ENCODE measurements at regions not wholly inside any gene's neighbourhood (a gene's known extent, or its start where the extent isn't known, plus 50 kb on each side); places are given as distances from the start of the nearest gene placed in this dataset.

- 55% methylated on average over 1 of the region's 1 CpG for WGBS
- no peak for DNase-seq (ENCODE audit: extremely low spot score)
Measured at GRCh38 chr13:82674546-82674945, 1207.7 kb downstream of the SLITRK1 start.

GRCh38 chr13:82672248-82672647 is 1210.0 kb downstream of the SLITRK1 start:
- H3K36me3 ChIP-seq (ENCODE audit: insufficient read depth): no peaks in the 10 kb centered on the region
- no peak overlapping the region for H3K27ac ChIP-seq (ENCODE audit: low read depth)
- no peak overlapping the region for H3K4me3 ChIP-seq (ENCODE audit: low read depth, low read length)
- no peaks in the 10 kb centered on the region for H3K4me1 ChIP-seq (ENCODE audit: insufficient read depth)
- DNase-seq (ENCODE audit: extremely low spot score): no peak
- 85% methylated on average over 2 of the region's 2 CpGs for WGBS

More at GRCh38 chr13:82674546-82674945, 1207.7 kb downstream of the SLITRK1 start:
- H3K27ac ChIP-seq (ENCODE audit: low read depth): no peak overlapping the region
- no peaks in the 10 kb centered on the region for H3K36me3 ChIP-seq (ENCODE audit: insufficient read depth)
- no peak overlapping the region for H3K4me3 ChIP-seq (ENCODE audit: low read depth, low read length)
- H3K4me1 ChIP-seq (ENCODE audit: insufficient read depth): no peaks in the 10 kb centered on the region

GRCh38 chr13:82664183-82664582 is 1218.1 kb downstream of the SLITRK1 start:
- Histone ChIP-seq H3K4me3 (ENCODE audit: low read depth, low read length) (no peak overlapping the region), H3K27ac (ENCODE audit: low read depth) (no peak overlapping the region), H3K4me1 (ENCODE audit: insufficient read depth) (no peaks in the 10 kb centered on the region), H3K36me3 (ENCODE audit: insufficient read depth) (no peaks in the 10 kb centered on the region)
- DNase-seq (ENCODE audit: extremely low spot score): no peak
- WGBS: 76% methylated on average over 1 of the region's 1 CpG

- no peak for DNase-seq (ENCODE audit: extremely low spot score)
- 88% methylated on average over 4 of the region's 4 CpGs for WGBS
Measured at GRCh38 chr13:82661126-82661525, 1221.1 kb downstream of the SLITRK1 start.

GRCh38 chr13:82658811-82659210 is 1223.5 kb downstream of the SLITRK1 start:
- no peaks in the 10 kb centered on the region for H3K36me3 ChIP-seq (ENCODE audit: insufficient read depth)
- DNase-seq (ENCODE audit: extremely low spot score): no peak
- H3K27ac ChIP-seq (ENCODE audit: low read depth): no peak overlapping the region
- H3K4me3 ChIP-seq (ENCODE audit: low read depth, low read length): no peak overlapping the region
- H3K4me1 ChIP-seq (ENCODE audit: insufficient read depth): no peaks in the 10 kb centered on the region
- 61% methylated on average over 1 of the region's 1 CpG for WGBS

More at GRCh38 chr13:82661126-82661525, 1221.1 kb downstream of the SLITRK1 start:
- H3K36me3 ChIP-seq (ENCODE audit: insufficient read depth): no peaks in the 10 kb centered on the region
- no peak overlapping the region for H3K27ac ChIP-seq (ENCODE audit: low read depth)
- no peak overlapping the region for H3K4me3 ChIP-seq (ENCODE audit: low read depth, low read length)
- no peaks in the 10 kb centered on the region for H3K4me1 ChIP-seq (ENCODE audit: insufficient read depth)

GRCh38 chr13:82657471-82657870 is 1224.8 kb downstream of the SLITRK1 start:
- 92% methylated on average over 3 of the region's 3 CpGs for WGBS
- DNase-seq (ENCODE audit: extremely low spot score): no peak
- Histone ChIP-seq H3K27ac (ENCODE audit: low read depth) (no peak overlapping the region), H3K4me3 (ENCODE audit: low read depth, low read length) (no peak overlapping the region), H3K4me1 (ENCODE audit: insufficient read depth) (no peaks in the 10 kb centered on the region), H3K36me3 (ENCODE audit: insufficient read depth) (no peaks in the 10 kb centered on the region)

GRCh38 chr13:82654861-82655855 is 1227.1 kb downstream of the SLITRK1 start:
- no peak for DNase-seq (ENCODE audit: extremely low spot score)
- no peaks in the 10 kb centered on the region for H3K4me1 ChIP-seq (ENCODE audit: insufficient read depth)
- no peak overlapping the region for H3K4me3 ChIP-seq (ENCODE audit: low read depth, low read length)
- no peaks in the 10 kb centered on the region for H3K36me3 ChIP-seq (ENCODE audit: insufficient read depth)
- H3K27ac ChIP-seq (ENCODE audit: low read depth): no peak overlapping the region
- 81% methylated on average over 16 of the region's 16 CpGs for WGBS

- Histone ChIP-seq H3K4me1 (ENCODE audit: insufficient read depth) (no peaks in the 10 kb centered on the region), H3K36me3 (ENCODE audit: insufficient read depth) (no peaks in the 10 kb centered on the region), H3K4me3 (ENCODE audit: low read depth, low read length) (no peak overlapping the region), H3K27ac (ENCODE audit: low read depth) (no peak overlapping the region)
- DNase-seq (ENCODE audit: extremely low spot score): no peak
- 84% methylated on average over 1 of the region's 1 CpG for WGBS
Measured at GRCh38 chr13:82654143-82654542, 1228.1 kb downstream of the SLITRK1 start.

- Histone ChIP-seq H3K4me1 (ENCODE audit: insufficient read depth) (no peaks in the 10 kb centered on the region), H3K4me3 (ENCODE audit: low read depth, low read length) (no peak overlapping the region), H3K27ac (ENCODE audit: low read depth) (no peak overlapping the region), H3K36me3 (ENCODE audit: insufficient read depth) (no peaks in the 10 kb centered on the region)
- WGBS: 95% methylated on average over 1 of the region's 1 CpG
- DNase-seq (ENCODE audit: extremely low spot score): no peak
Measured at GRCh38 chr13:82647540-82647939, 1234.7 kb downstream of the SLITRK1 start.

- WGBS: 85% methylated on average over 1 of the region's 1 CpG
- DNase-seq (ENCODE audit: extremely low spot score): no peak
- no peak overlapping the region for H3K27ac ChIP-seq (ENCODE audit: low read depth)
- no peaks in the 10 kb centered on the region for H3K4me1 ChIP-seq (ENCODE audit: insufficient read depth)
- no peak overlapping the region for H3K4me3 ChIP-seq (ENCODE audit: low read depth, low read length)
- H3K36me3 ChIP-seq (ENCODE audit: insufficient read depth): no peaks in the 10 kb centered on the region
Measured at GRCh38 chr13:82636119-82636518, 1246.2 kb downstream of the SLITRK1 start.

- H3K27ac ChIP-seq (ENCODE audit: low read depth): no peak overlapping the region
- 89% methylated on average over 2 of the region's 2 CpGs for whole genome bisulfite sequencing
- H3K36me3 ChIP-seq (ENCODE audit: insufficient read depth): no peaks in the 10 kb centered on the region
- no peaks in the 10 kb centered on the region for H3K4me1 ChIP-seq (ENCODE audit: insufficient read depth)
- H3K4me3 ChIP-seq (ENCODE audit: low read depth, low read length): no peak overlapping the region
- DNase-seq (ENCODE audit: extremely low spot score): no peak
Measured at GRCh38 chr13:82634946-82635345, 1247.3 kb downstream of the SLITRK1 start.

- H3K4me3 ChIP-seq (ENCODE audit: low read depth, low read length): no peak overlapping the region
- no peak overlapping the region for H3K27ac ChIP-seq (ENCODE audit: low read depth)
- H3K36me3 ChIP-seq (ENCODE audit: insufficient read depth): no peaks in the 10 kb centered on the region
- DNase-seq (ENCODE audit: extremely low spot score): no peak
- 27% methylated on average over 1 of the region's 1 CpG for WGBS
- H3K4me1 ChIP-seq (ENCODE audit: insufficient read depth): no peaks in the 10 kb centered on the region
Measured at GRCh38 chr13:82627183-82627582, 1255.1 kb downstream of the SLITRK1 start.

GRCh38 chr13:82625717-82626116 is 1256.6 kb downstream of the SLITRK1 start:
- Histone ChIP-seq H3K4me1 (ENCODE audit: insufficient read depth) (no peaks in the 10 kb centered on the region), H3K36me3 (ENCODE audit: insufficient read depth) (no peaks in the 10 kb centered on the region), H3K4me3 (ENCODE audit: low read depth, low read length) (no peak overlapping the region), H3K27ac (ENCODE audit: low read depth) (no peak overlapping the region)
- 51% methylated on average over 3 of the region's 3 CpGs for WGBS
- no peak for DNase-seq (ENCODE audit: extremely low spot score)

- WGBS: 16% methylated on average over 1 of the region's 1 CpG
- Histone ChIP-seq H3K4me3 (ENCODE audit: low read depth, low read length) (no peak overlapping the region), H3K36me3 (ENCODE audit: insufficient read depth) (no peaks in the 10 kb centered on the region), H3K4me1 (ENCODE audit: insufficient read depth) (no peaks in the 10 kb centered on the region), H3K27ac (ENCODE audit: low read depth) (no peak overlapping the region)
- DNase-seq (ENCODE audit: extremely low spot score): no peak
Measured at GRCh38 chr13:82615043-82615442, 1267.2 kb downstream of the SLITRK1 start.
